ENCODE measurements at regions not wholly inside any gene's neighbourhood (a gene's known extent, or its start where the extent isn't known, plus 50 kb on each side); places are given as distances from the start of the nearest gene placed in this dataset.

DNA sequence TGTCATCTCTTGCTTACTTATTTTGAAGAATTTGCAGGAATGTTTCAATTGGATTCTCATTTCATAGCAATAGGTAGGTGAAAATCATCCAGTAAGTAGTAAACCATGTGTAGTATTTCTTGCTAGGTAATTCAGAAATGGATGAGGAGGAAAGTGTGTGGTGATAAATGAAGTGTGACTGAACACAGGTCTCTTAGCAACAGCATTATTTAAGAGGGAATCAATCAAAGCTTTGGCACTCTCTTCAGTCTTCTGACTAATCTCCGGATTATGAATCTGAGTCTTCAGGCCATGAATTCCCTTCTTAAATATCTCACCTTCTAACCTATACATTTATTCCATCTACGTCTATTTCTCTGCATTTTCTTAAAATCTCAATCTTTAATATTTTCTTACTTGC, 55.8 kb upstream of the ARHGAP24 start:
- Histone ChIP-seq H3K36me3 (no peaks in the 10 kb centered on the region), H3K27ac (no peak overlapping the region), H3K27me3 (no peaks in the 10 kb centered on the region), H3K4me3 (no peak overlapping the region), H3K9me3 (no peaks in the 10 kb centered on the region), H3K4me1 (ENCODE audit: insufficient read depth) (no peaks in the 10 kb centered on the region)
- TF ChIP-seq POLR2A (IDR thresholded peaks at IDR 0.05), result no peak
- no peak for TF ChIP-seq EP300 (IDR thresholded peaks at IDR 0.05)
- TF ChIP-seq, protein P1, sequence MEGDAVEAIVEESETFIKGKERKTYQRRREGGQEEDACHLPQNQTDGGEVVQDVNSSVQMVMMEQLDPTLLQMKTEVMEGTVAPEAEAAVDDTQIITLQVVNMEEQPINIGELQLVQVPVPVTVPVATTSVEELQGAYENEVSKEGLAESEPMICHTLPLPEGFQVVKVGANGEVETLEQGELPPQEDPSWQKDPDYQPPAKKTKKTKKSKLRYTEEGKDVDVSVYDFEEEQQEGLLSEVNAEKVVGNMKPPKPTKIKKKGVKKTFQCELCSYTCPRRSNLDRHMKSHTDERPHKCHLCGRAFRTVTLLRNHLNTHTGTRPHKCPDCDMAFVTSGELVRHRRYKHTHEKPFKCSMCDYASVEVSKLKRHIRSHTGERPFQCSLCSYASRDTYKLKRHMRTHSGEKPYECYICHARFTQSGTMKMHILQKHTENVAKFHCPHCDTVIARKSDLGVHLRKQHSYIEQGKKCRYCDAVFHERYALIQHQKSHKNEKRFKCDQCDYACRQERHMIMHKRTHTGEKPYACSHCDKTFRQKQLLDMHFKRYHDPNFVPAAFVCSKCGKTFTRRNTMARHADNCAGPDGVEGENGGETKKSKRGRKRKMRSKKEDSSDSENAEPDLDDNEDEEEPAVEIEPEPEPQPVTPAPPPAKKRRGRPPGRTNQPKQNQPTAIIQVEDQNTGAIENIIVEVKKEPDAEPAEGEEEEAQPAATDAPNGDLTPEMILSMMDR (IDR thresholded peaks at IDR 0.05), result no peak
- 96 to 99% (median 99%) methylated on average over 2 of the region's 2 CpGs for WGBS, 3 donors
- intact Hi-C loops (cut with DNase I), result no loop called here
- DNase-seq, result no peak

DNA sequence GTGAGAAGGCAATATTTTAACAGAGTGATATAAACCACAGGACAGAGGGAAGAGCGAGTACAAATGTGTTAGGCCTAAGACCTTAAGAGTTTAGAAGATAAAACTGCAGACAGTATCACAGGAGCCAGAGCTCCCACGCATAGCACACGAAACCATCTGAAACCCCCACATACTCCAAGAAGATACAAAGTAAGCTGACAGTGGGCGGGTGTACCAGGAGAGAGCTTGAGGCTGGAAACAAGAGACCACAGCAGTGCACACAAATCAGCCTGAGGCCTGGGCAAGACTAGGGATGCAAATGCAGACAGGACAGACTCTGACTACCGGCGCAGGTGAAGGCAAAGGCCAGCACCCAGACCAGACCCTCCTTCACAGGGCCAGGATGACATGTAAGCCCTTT, 54.1 kb upstream of the ARHGAP24 start:
- Histone ChIP-seq H3K27me3 (no peaks in the 10 kb centered on the region), H3K4me3 (no peak overlapping the region), H3K36me3 (no peaks in the 10 kb centered on the region), H3K4me1 (ENCODE audit: insufficient read depth) (no peaks in the 10 kb centered on the region), H3K27ac (no peak overlapping the region), H3K9me3 (no peaks in the 10 kb centered on the region)
- no peak for DNase-seq
- TF ChIP-seq, protein P1 (IDR thresholded peaks at IDR 0.05), result no peak
- TF ChIP-seq EP300 (IDR thresholded peaks at IDR 0.05), result no peak
- TF ChIP-seq POLR2A (IDR thresholded peaks at IDR 0.05), result no peak
- intact Hi-C loops (cut with DNase I), result no loop called here
- 20 to 24% (median 21%) methylated on average over 6 of the region's 6 CpGs for WGBS, 3 donors

DNA sequence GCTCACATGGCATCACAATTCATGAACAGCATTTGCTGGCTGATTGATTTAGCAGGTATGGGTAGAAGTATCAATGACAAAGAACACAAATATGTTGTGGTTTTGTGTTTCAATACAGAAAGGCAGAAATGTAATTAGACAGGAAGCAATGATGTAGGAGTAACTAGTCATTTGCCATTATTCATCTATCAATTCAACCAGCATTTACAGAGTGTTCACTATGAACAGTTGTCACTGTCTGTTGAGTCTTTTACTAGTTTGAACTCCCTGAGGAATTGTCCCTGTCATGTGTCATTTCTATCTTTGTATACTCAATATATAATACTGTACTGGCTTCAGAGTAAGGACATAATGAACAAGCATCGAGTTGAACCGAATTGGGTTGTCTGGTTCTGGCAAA, 51.5 kb upstream of the ARHGAP24 start:
- H3K4me1 ChIP-seq (ENCODE audit: insufficient read depth), result no peaks in the 10 kb centered on the region
- H3K4me3 ChIP-seq, result no peak overlapping the region
- no peaks in the 10 kb centered on the region for H3K27me3 ChIP-seq
- H3K9me3 ChIP-seq, result no peaks in the 10 kb centered on the region
- no peaks in the 10 kb centered on the region for H3K36me3 ChIP-seq
- TF ChIP-seq, protein P1 (IDR thresholded peaks at IDR 0.05), result no peak
- TF ChIP-seq EP300 (IDR thresholded peaks at IDR 0.05) (no peak), POLR2A (IDR thresholded peaks at IDR 0.05) (no peak)
- H3K27ac ChIP-seq, result no peak overlapping the region
- intact Hi-C loops (cut with DNase I), result no loop called here
- DNase-seq, result no peak
- WGBS, 3 donors, result 74 to 86% (median 79%) methylated on average over 2 of the region's 2 CpGs
